ENCODE measurements at regions not wholly inside any gene's neighbourhood (a gene's known extent, or its start where the extent isn't known, plus 50 kb on each side); places are given as distances from the start of the nearest gene placed in this dataset.

GRCh38 chr14:27536748-27537147 lies 938.9 kb upstream of the NOVA1 start:
- no peak for TF ChIP-seq CTCF (IDR thresholded peaks at IDR 0.05; ENCODE audit: insufficient read depth, low read depth, low read length)
- no peak for TF ChIP-seq EZH2 (IDR thresholded peaks at IDR 0.05; ENCODE audit: insufficient read depth, low read length)
